ENCODE measurements at regions not wholly inside any gene's neighbourhood (a gene's known extent, or its start where the extent isn't known, plus 50 kb on each side); places are given as distances from the start of the nearest gene placed in this dataset.
"Not testable (repeated sequence)": the region's sequence is repeated elsewhere in the genome, so short reads cannot be mapped to it uniquely, and the experiment has no call there.

GRCh38 chr12:131313635-131314034, 359.9 kb downstream of the ADGRD1 start:
- no peak for DNase-seq (ENCODE audit: low spot score)

DNA sequence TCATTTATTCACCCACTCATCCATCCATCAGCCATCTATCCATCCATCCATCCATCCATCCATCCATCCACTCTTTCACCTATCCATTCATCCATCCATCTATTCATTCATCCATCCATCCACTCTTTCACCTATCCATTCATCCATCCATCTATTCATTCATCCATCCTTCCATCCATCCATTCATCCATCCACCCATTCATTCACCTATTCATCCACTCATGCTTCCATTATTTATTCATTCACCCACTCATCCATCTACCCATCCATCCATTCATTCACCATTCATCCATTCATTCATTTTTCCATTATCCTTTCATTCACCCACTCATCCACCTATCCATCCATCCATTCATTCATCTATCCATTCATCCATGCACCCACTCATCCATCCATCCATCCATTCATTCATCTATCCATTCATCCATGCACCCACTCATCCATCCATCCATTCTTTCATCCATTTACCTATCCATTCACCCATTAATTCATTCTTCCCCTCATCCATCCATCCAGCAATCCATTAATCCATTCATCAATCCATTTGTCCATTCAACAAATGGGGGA, 360.9 kb downstream of the ADGRD1 start:
- DNase-seq (ENCODE audit: low spot score), result no peak

DNA sequence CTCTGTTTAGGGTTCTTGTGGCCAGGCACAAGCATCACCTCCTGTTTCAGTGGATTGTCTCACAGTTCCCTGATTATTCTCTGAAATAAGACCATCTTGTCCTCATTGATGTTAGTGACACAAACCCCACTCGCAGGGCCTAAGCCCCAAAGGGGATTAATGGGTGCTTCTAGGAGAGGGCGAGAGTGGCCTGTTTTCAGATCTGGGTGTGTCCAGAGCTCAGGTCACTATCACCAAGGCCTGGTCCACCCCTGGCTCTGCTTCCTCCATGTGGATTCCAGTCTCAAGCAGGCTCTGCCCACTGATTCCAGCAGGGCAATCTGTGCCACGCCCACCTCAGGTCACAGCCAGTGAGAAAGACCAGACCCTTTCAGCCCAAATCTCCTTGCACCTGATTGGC, 361.9 kb downstream of the ADGRD1 start:
- DNase-seq (ENCODE audit: low spot score), result no peak

- no peak for DNase-seq (ENCODE audit: low spot score)
Measured at GRCh38 chr12:131316388-131316787, 362.7 kb downstream of the ADGRD1 start.

- no peak for DNase-seq (ENCODE audit: low spot score)
Measured at GRCh38 chr12:131318045-131318685, 364.5 kb downstream of the ADGRD1 start.

DNA sequence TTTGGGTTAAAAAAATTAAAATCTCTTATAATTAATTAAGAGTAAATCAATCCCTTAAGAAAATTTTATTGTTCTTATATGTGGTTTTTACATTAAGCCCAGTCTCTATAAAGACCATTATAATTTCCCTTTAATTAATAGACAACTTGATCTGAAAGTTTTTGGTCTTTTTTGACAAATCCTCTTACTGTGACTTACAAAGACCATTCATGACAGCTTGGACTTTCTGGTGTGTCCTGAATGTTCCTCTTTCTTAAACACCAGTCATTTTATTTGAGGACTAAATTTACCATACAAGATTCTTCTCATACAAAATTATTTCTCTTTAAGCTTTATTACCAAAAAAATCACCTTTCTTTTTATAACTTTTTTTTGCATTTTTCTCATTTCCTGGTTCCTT, 368.3 kb downstream of the ADGRD1 start:
- no peak for DNase-seq (ENCODE audit: low spot score)

DNA sequence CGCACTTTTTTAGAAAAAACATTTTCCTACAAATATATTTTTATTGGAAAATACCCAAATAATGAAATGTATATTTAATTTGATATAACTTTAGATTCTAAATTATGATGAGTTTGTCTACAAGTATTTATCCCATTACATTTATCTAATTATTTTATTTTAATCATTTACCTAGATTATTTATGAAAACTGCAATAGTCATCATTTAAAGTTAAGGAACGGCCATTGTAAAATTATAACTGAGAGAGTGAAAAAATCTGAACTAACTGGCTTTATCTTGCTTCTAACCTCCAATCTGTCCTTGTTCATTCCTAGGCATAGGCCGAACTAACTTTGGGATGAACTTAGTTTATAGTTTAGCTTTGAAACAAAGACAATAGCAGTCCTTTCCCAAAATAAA, 368.8 kb downstream of the ADGRD1 start:
- DNase-seq (ENCODE audit: low spot score), result not testable (repeated sequence)

- no peak for DNase-seq (ENCODE audit: low spot score)
Measured at GRCh38 chr12:131323879-131324278, 370.2 kb downstream of the ADGRD1 start.

- DNase-seq (ENCODE audit: low spot score), result no peak
Measured at GRCh38 chr12:131327521-131328488, 374.1 kb downstream of the ADGRD1 start.

DNA sequence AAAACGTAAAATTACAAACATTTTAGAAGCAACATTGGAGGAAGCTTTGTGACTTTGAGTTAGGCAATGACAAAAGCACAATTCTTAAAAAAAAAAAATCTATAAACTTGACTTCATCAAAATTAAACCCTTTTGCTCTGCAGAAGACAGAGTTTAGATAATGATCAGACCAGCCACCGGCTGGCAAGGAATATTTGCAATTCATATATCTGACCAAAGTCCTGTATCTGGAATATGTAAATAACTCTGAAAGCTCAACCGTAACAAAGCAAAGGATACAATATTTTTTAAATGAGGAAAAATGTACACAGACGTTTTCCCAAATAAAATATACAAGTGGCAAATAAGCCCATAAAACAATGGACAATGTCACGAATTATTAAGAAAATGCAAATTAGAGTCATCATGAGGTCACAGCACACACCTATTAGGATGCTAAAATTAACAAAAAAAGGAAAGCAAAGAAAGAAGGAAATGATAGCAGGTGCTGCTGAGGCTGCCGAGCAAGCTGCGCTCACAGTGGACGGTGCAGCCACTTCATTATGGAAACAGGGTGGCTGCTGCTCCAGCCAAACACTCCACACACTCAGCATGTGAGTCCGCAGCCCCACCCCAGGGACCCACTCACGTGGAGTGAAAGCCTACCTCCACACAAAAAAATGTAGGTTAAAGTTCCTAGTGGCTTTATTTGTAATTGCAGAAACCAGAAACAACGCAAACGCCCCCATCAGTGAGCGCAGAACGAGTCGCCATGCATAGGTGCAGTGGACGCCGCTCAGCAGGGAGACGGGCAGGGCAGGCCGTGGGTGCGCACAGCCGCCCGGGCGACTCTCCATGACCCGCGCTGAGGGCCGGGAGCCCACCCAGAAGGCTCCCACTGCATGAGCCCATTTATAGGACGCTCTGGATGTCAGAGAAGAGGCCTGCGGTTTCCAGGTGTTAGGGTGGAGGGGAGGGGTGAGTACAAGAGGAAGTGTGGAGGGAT, 375.4 kb downstream of the ADGRD1 start:
- DNase-seq (ENCODE audit: low spot score), result not testable (repeated sequence)

DNA sequence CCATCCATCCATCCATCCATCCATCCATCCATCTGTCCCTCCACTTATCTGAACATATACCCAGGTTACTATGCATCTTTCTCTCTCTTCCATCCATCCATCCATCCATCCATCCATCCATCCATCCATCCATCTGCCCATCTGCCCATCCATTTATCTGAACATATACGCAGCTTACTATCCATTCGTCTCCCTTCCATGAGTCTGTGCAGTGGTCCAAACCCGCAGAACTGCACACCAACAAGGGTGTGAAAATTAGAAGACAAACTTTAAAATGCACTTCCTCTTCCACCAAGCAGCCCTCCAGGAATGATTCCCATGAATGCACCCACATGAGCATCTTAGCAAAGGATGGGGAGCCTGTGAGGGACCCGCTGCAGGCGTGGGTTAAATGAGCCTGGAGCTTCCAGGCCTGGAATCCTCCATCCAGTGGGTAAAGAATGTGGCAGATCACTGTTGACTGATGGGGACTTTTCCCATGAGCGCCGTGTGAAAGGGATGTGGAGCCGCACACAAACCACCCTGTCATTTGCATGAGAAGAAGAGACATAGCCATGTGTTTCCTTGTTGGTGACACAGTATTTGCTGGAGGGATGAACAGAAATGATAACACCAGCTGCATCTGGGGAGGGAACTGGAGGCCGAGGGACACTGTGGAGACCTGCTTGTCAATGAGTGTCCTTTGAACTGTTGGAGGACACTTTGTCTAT, 376.6 kb downstream of the ADGRD1 start:
- no peak for DNase-seq (ENCODE audit: low spot score)

GRCh38 chr12:131331148-131331750, 377.5 kb downstream of the ADGRD1 start:
- DNase-seq (ENCODE audit: low spot score), result no peak

- DNase-seq (ENCODE audit: low spot score), result no peak
Measured at GRCh38 chr12:131332224-131332623, 378.5 kb downstream of the ADGRD1 start.

DNA sequence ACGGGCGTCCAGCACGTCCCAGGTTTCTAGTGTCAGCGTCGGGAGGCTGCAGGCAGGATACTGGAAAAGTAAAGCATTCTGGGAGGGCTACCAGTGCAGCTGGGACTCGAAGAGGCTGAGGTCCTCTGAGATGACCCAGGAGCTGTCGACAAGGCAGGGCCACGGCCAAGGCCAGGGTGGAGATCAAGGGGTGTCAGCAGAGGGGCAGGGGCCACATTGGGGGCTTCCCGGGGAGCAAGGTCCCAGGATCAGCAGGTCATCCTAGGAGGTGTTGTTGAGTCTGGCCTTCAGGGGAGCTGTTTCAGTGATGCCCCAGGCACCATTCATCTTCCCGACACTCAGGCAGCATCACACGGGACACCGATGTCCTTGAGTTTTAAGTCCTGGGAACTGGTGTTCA, 377.8 kb upstream of the SFSWAP start:
- no peak for DNase-seq (ENCODE audit: low spot score)

GRCh38 chr12:131333621-131334440, 377.1 kb upstream of the SFSWAP start:
- DNase-seq (ENCODE audit: low spot score), result no peak

DNA sequence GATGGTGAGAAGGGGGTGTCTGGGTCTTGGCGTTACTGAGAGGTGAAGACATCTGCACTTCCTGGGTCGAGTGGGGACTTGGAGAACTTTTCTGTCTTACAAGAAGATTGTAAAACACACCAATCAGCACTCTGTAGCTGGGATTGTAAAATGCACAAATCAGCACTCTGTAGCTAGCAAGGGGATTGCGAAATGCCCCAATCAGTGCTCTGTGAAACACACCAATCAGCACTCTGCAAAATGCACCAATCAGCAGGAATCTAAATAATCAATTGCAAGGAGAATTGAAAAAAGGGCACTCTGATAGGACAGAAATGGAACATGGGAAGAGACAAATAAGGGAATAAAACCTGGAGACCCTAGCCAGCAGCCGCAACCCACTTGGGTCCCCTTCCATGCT, 376.1 kb upstream of the SFSWAP start:
- no peak for DNase-seq (ENCODE audit: low spot score)

DNA sequence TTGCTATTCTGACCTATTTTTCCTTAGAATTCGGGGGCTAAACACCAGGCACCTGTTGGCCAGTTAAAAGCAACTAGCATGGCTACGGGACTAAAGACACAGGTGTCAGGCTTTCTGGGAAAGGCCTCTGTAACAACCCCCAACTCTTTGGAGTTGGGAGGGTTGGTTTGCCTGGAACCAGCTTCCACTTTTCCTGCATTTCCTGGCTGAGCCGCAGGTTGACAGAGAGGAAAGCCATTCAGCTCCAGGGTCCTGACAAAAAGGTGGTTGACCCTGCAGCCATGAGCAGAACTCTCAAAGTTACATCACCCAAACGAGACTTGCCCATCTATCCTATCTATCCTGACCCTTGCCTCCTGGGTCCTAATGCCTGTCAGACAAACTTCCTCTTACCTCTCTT, 375.4 kb upstream of the SFSWAP start:
- no peak for DNase-seq (ENCODE audit: low spot score)

DNA sequence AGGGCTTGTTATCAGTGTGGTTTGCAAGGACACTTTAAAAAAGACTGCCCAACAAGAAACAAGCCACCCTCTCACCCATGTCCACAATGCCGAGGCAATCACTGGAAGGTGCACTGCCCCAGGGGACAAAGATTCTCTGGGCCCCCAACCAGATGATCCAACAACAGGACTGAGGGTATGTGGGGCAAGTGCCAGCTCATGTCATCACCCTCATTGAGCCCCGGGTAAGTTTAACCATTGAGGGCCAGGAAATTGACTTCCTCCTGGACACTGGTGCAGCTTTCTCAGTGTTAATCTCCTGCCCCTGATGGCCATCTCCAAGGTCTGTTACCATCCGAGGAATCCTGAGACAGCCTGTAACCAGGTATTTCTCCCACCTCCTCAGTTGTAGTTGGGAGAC, 373.0 kb upstream of the SFSWAP start:
- not testable (repeated sequence) for DNase-seq (ENCODE audit: low spot score)

GRCh38 chr12:131340616-131341210, 370.2 kb upstream of the SFSWAP start:
- no peak for DNase-seq (ENCODE audit: low spot score)

All from kidney tubule cell (primary cell).